Erythroblast (primary cell): ENCODE measurements at regions not wholly inside any gene's neighbourhood (a gene's known extent, or its start where the extent isn't known, plus 50 kb on each side); places are given as distances from the start of the nearest gene placed in this dataset.

Experiments used
- GATA1 ChIP-seq: IDR thresholded peaks from 2 replicates; pipeline ENCODE4 v1.6.1; 2011; ENCODE audit warnings: low read depth, mild to moderate bottlenecking, control low read depth, low read length, moderate library complexity
- POLR2A ChIP-seq: IDR thresholded peaks from 2 replicates; pipeline ENCODE4 v1.6.1; 2011; ENCODE audit warnings: mild to moderate bottlenecking, low read length

DNA sequence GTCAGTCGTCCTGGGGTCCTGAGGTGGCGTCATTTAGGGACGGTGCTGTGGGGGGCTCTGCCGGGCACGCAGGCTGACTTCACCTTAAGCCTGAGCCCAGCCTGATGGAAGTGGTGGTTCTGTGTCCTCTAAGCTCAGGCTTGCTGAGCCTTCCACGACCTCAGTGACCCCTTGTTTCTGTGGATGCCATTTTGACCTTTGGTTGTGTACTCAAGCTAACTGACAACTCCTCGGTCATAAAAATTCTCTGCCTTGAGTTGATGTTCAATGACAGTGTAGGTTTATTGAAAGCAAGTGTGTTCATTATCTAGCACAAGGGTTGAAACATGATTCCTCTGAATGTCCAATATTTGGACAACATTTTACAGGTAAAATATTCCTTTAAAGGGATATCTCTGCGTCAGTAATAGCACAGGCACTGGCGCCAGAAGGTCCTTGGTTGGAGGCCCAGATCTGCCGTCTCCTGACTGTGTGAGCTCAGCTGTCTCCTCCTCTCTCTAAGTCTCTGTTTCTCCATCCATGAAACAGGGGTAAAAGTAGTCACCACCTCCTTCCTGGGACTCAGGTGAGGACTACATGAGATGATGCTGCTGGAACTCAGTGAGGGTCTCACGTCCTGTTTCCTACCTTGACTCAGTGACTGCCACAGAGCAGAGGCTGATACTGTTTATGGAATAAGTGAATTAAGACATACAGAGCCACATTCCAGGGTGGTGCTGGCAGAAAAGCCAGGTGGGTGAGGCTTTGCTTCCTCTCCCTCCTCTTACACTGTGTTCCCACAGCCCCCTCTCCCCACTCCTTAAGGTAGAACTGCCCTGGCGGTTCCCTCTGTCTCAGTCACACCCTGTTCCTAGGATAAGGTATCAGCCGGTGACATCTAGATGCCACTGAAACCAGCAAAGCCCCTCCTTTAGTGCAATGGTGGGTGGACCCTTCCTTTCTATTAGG lies 75.7 kb downstream of the IRF8 start:
- no peak for TF ChIP-seq POLR2A
- TF ChIP-seq GATA1: no peak
